Ramos (cell line): ENCODE measurements at regions not wholly inside any gene's neighbourhood (a gene's known extent, or its start where the extent isn't known, plus 50 kb on each side); places are given as distances from the start of the nearest gene placed in this dataset.

Experiments
- in situ Hi-C: fragments of 300-500 bp; cut with MboI; formaldehyde crosslinking; loops from one replicate; pipeline ENCODE4 v1.14.3; 2022; ENCODE audit warnings: low sequenced_read_pairs; ENCODE audit not compliant: unreplicated experiment

DNA sequence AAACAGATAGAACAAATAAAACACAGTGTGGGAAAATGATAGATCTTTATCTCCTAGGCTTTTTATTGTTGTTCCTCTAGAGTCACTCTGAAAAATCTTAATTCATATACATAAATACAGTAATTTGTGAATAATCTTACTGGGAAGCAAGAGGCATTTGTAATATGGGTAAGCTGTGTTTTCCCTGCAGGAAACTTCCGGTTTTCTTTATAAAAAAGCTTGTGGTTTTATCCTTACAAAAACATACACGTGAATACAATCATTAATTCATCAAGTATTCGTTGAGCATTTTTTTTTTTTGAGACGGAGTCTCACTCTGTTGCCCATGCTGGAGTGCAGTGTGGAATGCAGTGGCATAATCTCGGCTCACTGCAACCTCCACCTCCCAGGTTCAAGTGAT lies 1312.8 kb upstream of the ZEB2 start:
- in situ Hi-C loops = no loop called here

- in situ Hi-C loops = no loop called here
Observed at GRCh38 chr2:145829931-145830330, 1310.0 kb upstream of the ZEB2 start.

- in situ Hi-C loops = no loop called here
Observed at GRCh38 chr2:145827235-145827634, 1307.3 kb upstream of the ZEB2 start.

- in situ Hi-C loops = no loop called here
Observed at GRCh38 chr2:145824384-145824783, 1304.5 kb upstream of the ZEB2 start.

DNA sequence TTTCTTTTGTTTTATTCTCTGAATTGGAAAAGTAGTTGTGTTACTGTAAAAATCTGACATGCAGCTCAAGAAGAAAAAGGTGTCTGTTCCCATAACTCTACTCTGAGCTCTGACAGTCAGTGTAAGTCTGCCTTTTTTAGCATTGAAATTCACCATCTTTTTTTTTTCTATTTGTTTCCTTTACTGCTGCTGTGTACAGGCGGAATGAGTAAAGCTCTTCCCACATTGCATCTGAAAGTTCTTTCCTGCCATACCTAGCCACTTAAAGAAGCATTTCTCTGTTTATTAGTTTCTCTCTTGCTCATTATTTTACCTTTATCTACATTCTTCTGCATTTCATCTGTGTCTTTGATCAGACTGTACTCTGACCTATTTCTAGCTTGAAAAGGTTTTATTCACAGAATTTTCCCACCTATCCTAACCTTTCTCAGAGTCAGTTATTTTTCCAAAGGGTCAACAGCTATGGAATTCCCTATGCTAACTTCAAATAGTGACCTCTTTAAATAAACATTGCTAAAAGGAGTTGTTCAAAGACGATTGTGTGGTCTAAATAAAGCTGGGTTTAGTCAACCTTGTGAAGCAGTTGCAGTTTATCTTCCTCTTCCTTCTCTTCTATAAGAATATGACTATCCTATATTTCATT lies 1303.1 kb upstream of the ZEB2 start:
- in situ Hi-C loops = no loop called here

DNA sequence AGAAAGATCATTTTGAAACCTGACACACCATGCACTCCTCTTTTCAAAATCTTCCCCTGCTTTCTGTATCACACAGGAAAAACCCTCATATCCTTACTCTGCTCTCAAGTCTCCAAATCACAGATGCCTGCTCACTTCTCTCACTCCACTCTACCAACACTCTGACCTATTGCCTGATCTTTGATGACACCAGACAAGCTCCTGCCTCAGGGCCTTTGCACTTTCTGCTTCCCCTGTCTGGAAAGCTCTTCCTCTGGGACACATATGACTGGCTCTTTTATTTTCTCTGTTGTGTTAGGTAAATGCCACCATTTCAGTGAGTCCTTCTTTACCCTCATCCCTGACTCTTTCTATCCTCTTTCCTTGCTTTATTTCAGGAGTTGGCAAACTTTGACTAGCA lies 1300.7 kb upstream of the ZEB2 start:
- in situ Hi-C loops = no loop called here

DNA sequence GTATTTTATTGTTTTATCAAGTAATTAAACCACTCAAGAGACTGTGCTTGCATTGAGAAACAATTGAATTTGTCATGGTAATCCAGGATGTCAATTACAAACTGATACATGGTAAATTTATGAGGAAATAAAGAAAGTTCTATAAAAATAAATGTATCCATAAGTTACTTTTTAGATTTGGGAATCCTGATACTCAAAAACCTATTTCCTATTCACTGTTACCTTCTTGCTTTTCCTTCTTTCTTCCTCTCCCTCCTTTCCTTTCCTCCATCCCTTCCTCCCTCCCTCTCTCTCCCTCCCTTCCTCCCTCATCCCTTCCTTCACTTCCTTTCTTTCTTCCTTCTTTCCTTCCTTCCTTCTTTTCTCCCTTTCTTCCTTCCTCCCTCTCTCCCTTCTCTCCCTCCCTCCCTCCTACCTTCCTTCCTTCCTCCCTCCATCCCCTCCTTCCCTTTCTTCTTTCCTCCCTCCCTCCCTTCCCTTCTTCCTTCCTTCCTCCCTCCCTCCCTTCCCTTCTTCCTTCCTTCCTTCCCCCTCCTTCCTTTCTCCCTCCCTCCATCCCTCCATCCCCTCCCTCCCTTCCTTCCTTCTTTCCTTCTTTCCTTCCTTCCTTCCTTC lies 1299.1 kb upstream of the ZEB2 start:
- in situ Hi-C loops = no loop called here

DNA sequence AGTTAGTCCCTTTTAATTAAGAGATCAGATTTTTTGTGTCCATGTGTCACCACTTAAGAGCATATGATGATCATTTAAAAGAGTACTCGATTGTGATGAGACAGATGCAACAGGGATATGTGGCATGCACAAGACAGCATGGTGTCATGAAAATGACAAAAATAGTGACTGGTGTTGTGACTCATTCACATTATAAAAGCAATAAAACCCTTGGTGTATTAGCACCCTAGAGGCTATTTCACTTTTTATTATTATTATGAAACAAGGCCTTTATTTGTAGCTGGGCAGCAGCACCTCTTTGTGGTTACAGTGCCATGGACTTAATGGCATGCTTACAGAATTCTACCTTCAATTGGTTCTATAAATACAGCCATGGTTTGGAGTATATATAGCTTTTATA lies 1296.0 kb upstream of the ZEB2 start:
- in situ Hi-C loops = no loop called here

DNA sequence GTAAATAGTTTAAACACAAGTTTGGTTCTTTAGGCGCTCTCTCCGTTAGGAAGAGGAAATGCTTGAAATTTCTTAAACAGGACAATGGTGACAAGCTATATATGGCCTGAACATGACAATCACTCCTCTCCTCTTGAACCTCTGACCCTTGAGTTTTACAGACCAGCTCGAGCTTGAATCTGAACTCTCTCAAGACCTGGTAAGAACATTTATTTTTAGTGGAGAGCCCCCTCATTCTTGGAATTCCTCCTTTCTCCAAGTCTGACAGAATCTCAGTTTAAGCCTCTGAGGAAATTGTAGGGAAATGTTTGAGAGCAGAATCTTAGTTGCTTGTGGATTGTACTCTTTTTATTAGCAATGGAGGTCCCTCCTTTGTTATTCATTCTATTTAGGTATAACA lies 1293.6 kb upstream of the ZEB2 start:
- in situ Hi-C loops = no loop called here

DNA sequence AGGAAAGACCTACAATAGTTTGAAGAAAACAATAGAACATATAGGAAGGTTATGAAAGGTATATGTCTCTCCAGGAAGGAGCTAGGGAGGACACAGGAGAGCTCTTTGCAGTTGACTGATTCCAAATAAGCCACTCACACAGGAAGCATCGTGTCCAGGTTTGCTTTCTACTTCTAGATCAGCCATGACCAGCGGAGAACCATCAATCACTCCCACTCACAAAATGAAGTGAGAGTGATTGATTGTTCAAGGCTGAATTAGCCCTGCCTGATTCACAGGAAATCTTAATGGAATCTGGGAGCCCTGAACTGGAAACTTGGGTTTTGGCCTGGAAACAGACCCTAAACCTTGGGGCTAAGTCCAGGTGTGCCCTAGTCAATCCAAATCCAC lies 1292.2 kb upstream of the ZEB2 start:
- in situ Hi-C loops = no loop called here

- in situ Hi-C loops = no loop called here
Observed at GRCh38 chr2:145811276-145812164, 1291.6 kb upstream of the ZEB2 start.

- in situ Hi-C loops = no loop called here
Observed at GRCh38 chr2:145807968-145808367, 1288.0 kb upstream of the ZEB2 start.

DNA sequence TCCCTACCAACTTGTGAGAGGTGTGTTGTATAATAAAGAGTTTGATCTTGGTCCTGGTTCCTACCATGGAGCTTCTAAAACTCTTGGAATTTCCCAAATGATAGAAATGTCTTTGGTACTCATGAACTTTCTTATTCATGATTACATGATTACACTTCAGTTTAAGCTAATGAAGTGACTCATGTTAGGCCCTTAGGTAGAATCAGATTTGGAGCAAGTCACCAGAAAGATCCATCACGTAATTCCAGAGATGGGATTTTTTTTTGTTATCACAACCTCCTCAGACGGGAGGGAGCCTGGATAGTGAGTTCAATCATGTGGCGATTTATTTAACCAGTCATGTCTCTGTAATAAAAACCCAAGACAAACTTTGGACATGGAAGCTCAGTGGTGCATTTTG lies 1287.6 kb upstream of the ZEB2 start:
- in situ Hi-C loops = no loop called here

GRCh38 chr2:145806546-145806945 lies 1286.6 kb upstream of the ZEB2 start:
- in situ Hi-C loops = no loop called here

DNA sequence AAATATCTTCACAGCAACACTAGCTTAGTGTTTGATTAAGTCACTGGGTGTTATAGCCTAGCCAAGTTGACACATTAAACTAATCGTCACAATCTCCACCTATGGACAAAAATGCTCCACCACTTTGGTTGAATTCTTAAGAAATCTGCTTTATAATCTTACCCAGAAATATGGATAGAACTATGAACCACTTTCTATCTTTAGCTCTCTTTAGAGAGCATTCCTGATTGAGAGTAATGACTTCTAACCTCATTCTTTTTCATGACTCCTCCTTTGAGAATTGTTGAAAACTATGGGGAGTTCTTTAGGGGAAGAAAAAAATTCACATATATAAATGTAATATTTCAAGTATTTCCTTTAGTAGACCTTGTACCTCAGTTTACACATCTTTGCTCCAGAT lies 1282.2 kb upstream of the ZEB2 start:
- in situ Hi-C loops = no loop called here

- in situ Hi-C loops = no loop called here
Observed at GRCh38 chr2:145801210-145801609, 1281.3 kb upstream of the ZEB2 start.

GRCh38 chr2:145800151-145801091 lies 1280.5 kb upstream of the ZEB2 start:
- in situ Hi-C loops = no loop called here

GRCh38 chr2:145799595-145800108 lies 1279.7 kb upstream of the ZEB2 start:
- in situ Hi-C loops = no loop called here

DNA sequence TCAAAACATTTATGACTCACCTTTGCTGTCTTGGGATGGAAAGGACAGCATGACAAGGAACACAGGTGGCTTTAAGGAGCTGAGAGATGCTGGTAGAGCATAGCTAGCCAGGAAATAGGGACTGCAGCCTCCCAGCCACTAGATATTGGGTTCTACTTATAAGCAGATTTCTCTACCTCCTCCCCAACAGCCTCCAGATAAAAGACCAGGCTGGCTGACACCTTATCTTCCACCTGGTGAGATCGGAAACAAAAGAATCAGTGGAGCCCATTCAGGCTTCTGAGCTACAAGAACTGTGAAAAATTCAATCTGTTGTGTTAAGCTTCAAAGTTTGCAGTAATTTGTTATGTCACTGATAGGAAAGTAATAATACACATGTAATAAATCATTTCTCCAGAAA lies 1278.5 kb upstream of the ZEB2 start:
- in situ Hi-C loops = no loop called here

DNA sequence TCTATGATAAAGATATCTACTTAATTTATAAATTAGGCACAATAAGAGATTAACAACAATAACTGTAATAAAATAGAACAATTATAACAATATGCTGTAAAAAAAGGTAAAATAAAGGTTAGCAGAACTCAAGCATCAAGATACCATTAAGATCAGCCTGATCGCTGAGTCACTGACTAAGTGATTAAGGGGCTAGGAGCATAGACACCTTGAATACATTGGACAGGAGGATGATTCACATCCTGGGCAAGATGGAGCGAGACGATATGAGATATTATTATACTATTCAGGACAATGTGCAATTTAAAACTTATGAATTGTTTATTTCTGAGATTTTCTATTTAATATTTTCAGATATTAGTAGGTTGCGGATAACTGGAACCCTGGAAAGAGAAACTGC lies 1277.8 kb upstream of the ZEB2 start:
- in situ Hi-C loops = no loop called here
